ENCODE measurements at regions not wholly inside any gene's neighbourhood (a gene's known extent, or its start where the extent isn't known, plus 50 kb on each side); places are given as distances from the start of the nearest gene placed in this dataset.

GRCh38 chr4:86536151-86536550 lies 58.0 kb upstream of the PTPN13 start:
- H3K27ac Mint-ChIP-seq, result no peak overlapping the region
- ATAC-seq (ENCODE audit: low read depth), result no peak
- no peak overlapping the region for H3K4me3 ChIP-seq (ENCODE audit: control extremely low read depth in 1 of 5, extremely low read depth in 1 of 5, insufficient read depth in 1 of 5, low read depth in 2 of 5, low read length in 4 of 5)
- ChIA-PET CTCF (interaction anchor here (1.1 kb wide), 1 partner anchor 40 kb away, joined by 3 read pairs; no protein-coding TSS in a partner anchor), POLR2A (no interaction called here)
- no peaks in the 10 kb centered on the region for H3K36me3 ChIP-seq (replicated peaks in 1 of 2; ENCODE audit: control extremely low read depth in 1 of 2, control insufficient read depth in 1 of 2, extremely low read depth in 1 of 2, insufficient read depth in 2 of 2, low read length in 1 of 2)
- H2AFZ ChIP-seq (ENCODE audit: insufficient read depth, low read depth, low read length, poor library complexity, severe bottlenecking), result no peak overlapping the region
- no peak for DNase-seq
- H4K20me1 ChIP-seq (ENCODE audit: control insufficient read depth, insufficient read depth, low read length, poor library complexity, severe bottlenecking), result no peaks in the 10 kb centered on the region
- intact Hi-C loops (cut with micrococcal nuclease), result no loop called here
- no peaks in the 10 kb centered on the region for H3K4me1 ChIP-seq (ENCODE audit: control insufficient read depth in 2 of 2, insufficient read depth in 2 of 2, low read length in 2 of 2)
- H3K9me3 Mint-ChIP-seq (ENCODE audit: insufficient read depth), result no peaks in the 10 kb centered on the region
- WGBS (ENCODE audit: insufficient coverage), result no CpG with 5 or more reads among the region's 2 CpGs
- H3K4me1 Mint-ChIP-seq, result no peaks in the 10 kb centered on the region
- no peaks in the 10 kb centered on the region for H3K9me3 ChIP-seq (ENCODE audit: control extremely low read depth in 1 of 3, control insufficient read depth in 2 of 3, insufficient read depth in 1 of 3, low read length in 2 of 3)
- no peak overlapping the region for H3K9ac ChIP-seq (ENCODE audit: low read length)
- no peak for TF ChIP-seq CTCF (IDR thresholded peaks at IDR 0.05)
- no peak overlapping the region for H3K27ac ChIP-seq (ENCODE audit: low read length in 2 of 2)
- H3K4me2 ChIP-seq (replicated peaks; ENCODE audit: low read depth, low read length, poor library complexity, severe bottlenecking), result no peak overlapping the region
- H3K4me3 Mint-ChIP-seq, result no peak overlapping the region
- H3K27me3 ChIP-seq (replicated peaks in 1 of 4; ENCODE audit: control extremely low read depth in 1 of 4, control insufficient read depth in 3 of 4, insufficient read depth in 4 of 4, low read length in 3 of 4), result no peaks in the 10 kb centered on the region
- no peaks in the 10 kb centered on the region for H3K79me2 ChIP-seq (ENCODE audit: control insufficient read depth, insufficient read depth, low read length)
- peaks cover 8% of the 10 kb centered on the region for H3K27me3 Mint-ChIP-seq

- WGBS (ENCODE audit: insufficient coverage), result 92% methylated on average over 2 of the region's 4 CpGs
- Histone ChIP-seq H3K27me3 (replicated peaks in 1 of 4; ENCODE audit: control extremely low read depth in 1 of 4, control insufficient read depth in 3 of 4, insufficient read depth in 4 of 4, low read length in 3 of 4) (peaks cover 0 to 7% (median 0%) of the 10 kb centered on the region in 4 experiments), H3K79me2 (ENCODE audit: control insufficient read depth, insufficient read depth, low read length) (no peaks in the 10 kb centered on the region), H2AFZ (ENCODE audit: insufficient read depth, low read depth, low read length, poor library complexity, severe bottlenecking) (no peak overlapping the region), H3K9me3 (ENCODE audit: control extremely low read depth in 1 of 3, control insufficient read depth in 2 of 3, insufficient read depth in 1 of 3, low read length in 2 of 3) (peaks cover 0 to 16% (median 0%) of the 10 kb centered on the region in 3 donors), H3K9ac (ENCODE audit: low read length) (no peak overlapping the region), H3K27ac (ENCODE audit: low read length in 2 of 2) (no peak overlapping the region), H4K20me1 (ENCODE audit: control insufficient read depth, insufficient read depth, low read length, poor library complexity, severe bottlenecking) (no peaks in the 10 kb centered on the region), H3K4me1 (ENCODE audit: control insufficient read depth in 2 of 2, insufficient read depth in 2 of 2, low read length in 2 of 2) (no peaks in the 10 kb centered on the region), H3K4me3 (ENCODE audit: control extremely low read depth in 1 of 5, extremely low read depth in 1 of 5, insufficient read depth in 1 of 5, low read depth in 2 of 5, low read length in 4 of 5) (no peak overlapping the region), H3K4me2 (replicated peaks; ENCODE audit: low read depth, low read length, poor library complexity, severe bottlenecking) (no peak overlapping the region), H3K36me3 (replicated peaks in 1 of 2; ENCODE audit: control extremely low read depth in 1 of 2, control insufficient read depth in 1 of 2, extremely low read depth in 1 of 2, insufficient read depth in 2 of 2, low read length in 1 of 2) (no peaks in the 10 kb centered on the region)
- TF ChIP-seq CTCF (IDR thresholded peaks at IDR 0.05) (no peak), EZH2 (IDR thresholded peaks at IDR 0.05; ENCODE audit: borderline replicate concordance, insufficient read depth, low read depth, low read length, poor library complexity, severe bottlenecking) (no peak)
- Mint-ChIP-seq H3K4me3 (no peak overlapping the region), H3K27me3 (peaks cover 19% of the 10 kb centered on the region), H3K4me1 (no peaks in the 10 kb centered on the region), H3K9me3 (ENCODE audit: insufficient read depth) (no peaks in the 10 kb centered on the region), H3K27ac (no peak overlapping the region)
- intact Hi-C loops (cut with micrococcal nuclease), result no loop called here
- ATAC-seq (ENCODE audit: low read depth) (no peak), DNase-seq (no peak)
- CTCF ChIA-PET, result no interaction called here
- POLR2A ChIA-PET, result no interaction called here
Measured at GRCh38 chr4:86542319-86543027, 51.6 kb upstream of the PTPN13 start.
